ENCODE measurements at regions not wholly inside any gene's neighbourhood (a gene's known extent, or its start where the extent isn't known, plus 50 kb on each side); places are given as distances from the start of the nearest gene placed in this dataset.

DNA sequence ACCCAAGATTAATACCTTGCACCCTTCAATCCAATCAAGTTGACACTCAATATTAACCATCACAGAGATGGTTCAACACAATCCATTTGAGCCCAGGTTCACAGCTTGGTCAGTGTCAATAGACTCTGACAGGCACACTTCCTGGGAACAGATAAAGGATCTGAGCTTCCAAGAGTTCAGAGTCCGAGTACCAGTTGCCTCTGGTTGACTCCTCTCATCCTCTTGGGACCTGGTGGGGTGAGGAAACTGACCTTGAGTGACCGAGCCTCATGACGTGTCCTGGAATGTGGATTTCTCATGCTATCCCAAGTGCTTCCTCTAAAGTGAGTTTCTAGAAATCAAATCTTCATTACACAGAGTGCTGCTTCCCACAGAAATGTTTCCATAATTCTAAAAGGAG is 162.0 kb downstream of the CYP26A1 start:
- DNase-seq (ENCODE audit: low read depth) = peak; percentile 92
- TF ChIP-seq, protein P1, sequence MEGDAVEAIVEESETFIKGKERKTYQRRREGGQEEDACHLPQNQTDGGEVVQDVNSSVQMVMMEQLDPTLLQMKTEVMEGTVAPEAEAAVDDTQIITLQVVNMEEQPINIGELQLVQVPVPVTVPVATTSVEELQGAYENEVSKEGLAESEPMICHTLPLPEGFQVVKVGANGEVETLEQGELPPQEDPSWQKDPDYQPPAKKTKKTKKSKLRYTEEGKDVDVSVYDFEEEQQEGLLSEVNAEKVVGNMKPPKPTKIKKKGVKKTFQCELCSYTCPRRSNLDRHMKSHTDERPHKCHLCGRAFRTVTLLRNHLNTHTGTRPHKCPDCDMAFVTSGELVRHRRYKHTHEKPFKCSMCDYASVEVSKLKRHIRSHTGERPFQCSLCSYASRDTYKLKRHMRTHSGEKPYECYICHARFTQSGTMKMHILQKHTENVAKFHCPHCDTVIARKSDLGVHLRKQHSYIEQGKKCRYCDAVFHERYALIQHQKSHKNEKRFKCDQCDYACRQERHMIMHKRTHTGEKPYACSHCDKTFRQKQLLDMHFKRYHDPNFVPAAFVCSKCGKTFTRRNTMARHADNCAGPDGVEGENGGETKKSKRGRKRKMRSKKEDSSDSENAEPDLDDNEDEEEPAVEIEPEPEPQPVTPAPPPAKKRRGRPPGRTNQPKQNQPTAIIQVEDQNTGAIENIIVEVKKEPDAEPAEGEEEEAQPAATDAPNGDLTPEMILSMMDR (conservative IDR thresholded peaks at IDR 0.05; ENCODE audit: control insufficient read depth, insufficient read depth, low read depth, low read length) = no peak
- no peak overlapping the region for H3K4me3 ChIP-seq (ENCODE audit: control insufficient read depth, low read depth, low read length)

DNA sequence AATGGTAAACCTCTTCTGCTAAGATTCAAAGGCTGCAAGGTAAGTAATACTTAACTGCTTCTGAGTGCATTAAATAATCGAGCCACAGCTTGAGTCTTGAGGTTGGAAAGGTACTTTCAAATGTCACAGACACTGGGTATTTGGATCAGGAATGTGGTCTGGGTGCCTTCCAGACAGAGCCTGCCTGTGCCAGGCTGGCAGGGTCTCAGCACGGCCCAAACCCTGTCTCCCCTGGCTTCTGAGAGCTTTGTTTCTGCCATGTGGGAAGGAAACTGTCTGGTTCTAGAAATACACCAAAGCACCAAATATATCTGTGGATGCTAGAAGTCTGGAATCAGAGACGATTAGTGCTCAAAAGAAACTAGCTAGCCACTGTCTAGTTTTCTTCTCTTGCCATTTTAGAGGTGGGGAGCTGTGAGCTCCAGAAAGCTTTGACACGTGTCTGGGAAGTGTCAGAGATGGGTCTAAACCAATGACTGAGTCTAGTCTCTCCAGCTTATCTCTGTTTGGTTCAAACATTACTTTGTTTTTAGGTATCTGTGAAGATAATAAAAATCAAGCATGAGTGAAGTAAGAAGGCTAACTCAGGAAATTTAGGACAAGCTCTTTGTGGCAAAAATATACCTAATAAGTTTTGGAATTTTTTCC is 162.8 kb downstream of the CYP26A1 start:
- TF ChIP-seq, protein P1 (conservative IDR thresholded peaks at IDR 0.05; ENCODE audit: control insufficient read depth, insufficient read depth, low read depth, low read length) = no peak
- H3K4me3 ChIP-seq (ENCODE audit: control insufficient read depth, low read depth, low read length) = no peak overlapping the region

DNA sequence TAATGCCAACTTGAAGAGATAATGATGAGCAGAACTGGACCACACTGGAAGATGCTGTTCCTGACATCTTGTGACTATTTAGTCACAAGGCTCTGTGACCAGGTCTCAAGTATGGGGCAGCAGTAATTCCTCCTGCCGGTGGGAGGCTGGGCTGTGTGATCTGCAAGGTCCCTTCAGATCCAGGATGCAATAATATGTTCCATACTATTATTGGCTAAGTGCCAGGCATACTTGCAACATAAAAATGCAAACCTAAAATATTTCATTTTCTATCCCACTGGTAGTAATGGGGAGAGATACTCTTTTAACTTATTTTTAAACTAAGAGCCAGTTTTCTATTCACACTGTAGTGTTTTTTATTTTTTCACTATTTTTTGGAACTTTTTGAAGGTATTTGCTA is 171.5 kb downstream of the CYP26A1 start:
- DNase-seq (ENCODE audit: low read depth) = no peak
- H3K4me3 ChIP-seq (ENCODE audit: control insufficient read depth, low read depth, low read length) = no peak overlapping the region
- TF ChIP-seq, protein P1 (conservative IDR thresholded peaks at IDR 0.05; ENCODE audit: control insufficient read depth, insufficient read depth, low read depth, low read length) = no peak

More for the DNA sequence above, 162.8 kb downstream of the CYP26A1 start:
- no peak for DNase-seq (ENCODE audit: low read depth)

DNA sequence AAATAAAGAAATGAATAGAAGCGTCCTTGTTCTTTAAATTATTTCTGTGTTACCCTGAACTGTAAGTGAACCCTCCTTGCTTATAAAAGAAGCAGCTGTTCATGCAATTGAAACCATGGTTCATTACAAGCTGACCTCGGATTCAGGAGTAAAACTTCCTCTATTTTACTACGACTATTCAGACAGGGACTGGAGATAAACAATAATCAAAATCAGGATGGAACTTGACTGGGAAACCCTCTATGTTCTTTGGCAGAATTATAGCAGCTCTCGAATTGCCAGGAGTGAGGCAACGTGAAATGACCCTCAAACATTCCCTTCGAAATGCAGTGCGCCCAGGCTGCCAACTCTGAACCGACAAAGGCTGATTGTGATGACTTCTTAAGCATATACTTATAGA is 172.1 kb downstream of the CYP26A1 start:
- H3K4me3 ChIP-seq (ENCODE audit: control insufficient read depth, low read depth, low read length) = no peak overlapping the region
- TF ChIP-seq, protein P1 (conservative IDR thresholded peaks at IDR 0.05; ENCODE audit: control insufficient read depth, insufficient read depth, low read depth, low read length) = no peak
- no peak for DNase-seq (ENCODE audit: low read depth)

DNA sequence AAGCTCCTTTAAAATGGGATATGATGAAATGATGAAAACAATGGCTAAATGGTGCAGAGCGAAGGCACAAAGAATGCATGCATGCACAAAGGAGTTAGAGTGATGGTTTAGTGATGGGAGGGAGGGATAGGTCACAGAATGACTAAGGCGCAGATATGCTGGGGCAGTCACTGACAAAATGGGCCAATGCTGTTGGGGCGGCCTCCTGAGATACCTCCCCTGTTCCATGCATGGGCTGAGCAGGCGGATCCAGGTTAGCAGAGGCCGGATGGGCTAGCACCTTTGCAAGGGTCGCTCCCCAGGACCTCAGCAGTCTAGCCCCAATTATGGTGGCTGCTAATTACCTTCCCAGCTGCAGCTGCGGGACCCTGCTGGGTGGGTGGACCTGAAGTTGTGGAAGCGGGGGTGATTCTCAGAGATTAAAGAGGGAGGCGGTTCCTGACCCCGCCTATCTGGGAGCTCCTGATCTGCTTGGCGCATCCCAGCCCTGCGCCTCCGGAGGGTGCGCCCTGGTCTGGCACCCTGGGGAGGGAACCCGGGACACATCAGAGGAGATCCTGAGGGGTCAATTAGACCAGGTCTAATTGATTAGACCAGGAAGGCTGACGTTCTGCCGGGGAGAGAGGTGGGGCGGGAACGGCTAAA is 175.0 kb downstream of the CYP26A1 start:
- no peak for DNase-seq (ENCODE audit: low read depth)
- H3K4me3 ChIP-seq (ENCODE audit: control insufficient read depth, low read depth, low read length) = no peak overlapping the region
- TF ChIP-seq, protein P1 (conservative IDR thresholded peaks at IDR 0.05; ENCODE audit: control insufficient read depth, insufficient read depth, low read depth, low read length) = no peak

DNA sequence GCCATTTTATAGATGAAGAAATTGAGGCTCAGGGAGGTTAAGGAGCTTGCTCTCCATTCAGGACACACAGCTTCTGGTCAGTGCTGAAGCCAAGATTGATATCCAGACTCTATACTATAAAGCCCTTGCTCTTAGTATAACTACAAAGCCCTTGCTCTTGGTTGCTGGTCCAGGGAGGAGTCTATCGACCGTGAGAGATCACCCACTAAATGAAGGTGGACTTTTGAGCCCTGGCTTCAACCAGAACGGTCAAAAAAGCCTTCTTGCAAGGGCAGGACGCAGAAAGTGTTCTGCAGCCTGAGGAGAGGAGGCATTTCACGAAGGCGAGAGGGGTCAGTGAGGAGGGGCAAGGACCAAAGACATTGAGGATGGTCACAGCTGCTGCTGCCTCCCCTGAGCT is 176.3 kb downstream of the CYP26A1 start:
- DNase-seq (ENCODE audit: low read depth) = no peak
- TF ChIP-seq, protein P1 (conservative IDR thresholded peaks at IDR 0.05; ENCODE audit: control insufficient read depth, insufficient read depth, low read depth, low read length) = no peak
- no peak overlapping the region for H3K4me3 ChIP-seq (ENCODE audit: control insufficient read depth, low read depth, low read length)
